Motor neuron (in vitro differentiated cells): ENCODE measurements at regions not wholly inside any gene's neighbourhood (a gene's known extent, or its start where the extent isn't known, plus 50 kb on each side); places are given as distances from the start of the nearest gene placed in this dataset.
A peak's percentile ranks its signal among the peaks of the same experiment; 100 is the strongest.

Source experiments
- ATAC-seq, 8 experiments: fragments of 200-7000 bp; cut with Tn5 transposase; replicated peaks in 6 of 8; 2 replicates each; pipeline ENCODE4 v1.8.0; 2021; ENCODE audit warnings: mild to moderate bottlenecking in 8 of 8, moderate library complexity in 8 of 8
- H3K27ac ChIP-seq, 2 donors: fragments of 250-450 bp; sonication (Bioruptor Pico); 2 replicates each; pipeline ENCODE4 v1.9.0; 2021; ENCODE audit warnings: antibody characterized with exemption in 2 of 2, mild to moderate bottlenecking in 2 of 2, moderate library complexity in 1 of 2
- H3K4me1 ChIP-seq, 2 donors: fragments of 250-450 bp; sonication (Bioruptor Pico); replicated peaks in 1 of 2; 2 replicates each; pipeline ENCODE4 v1.6.1; 2021; ENCODE audit warnings: antibody characterized with exemption in 2 of 2, mild to moderate bottlenecking in 2 of 2, moderate library complexity in 1 of 2
- H3K4me3 ChIP-seq, 5 donors: fragments of 250-450 bp; sonication (Bioruptor Pico); 2 replicates each; pipeline ENCODE4 v1.9.0; 2021; ENCODE audit warnings: antibody characterized with exemption in 5 of 5, mild to moderate bottlenecking in 5 of 5, moderate library complexity in 4 of 5
- WGBS, 10 experiments: fragments of 450-650 bp; shearing (Covaris generic); methylation state at CpG; one replicate each; pipeline ENCODE4 v1.0.0; 2022; 5-methylcytosine and 5-hydroxymethylcytosine counted together
- in situ Hi-C, 9 experiments: fragments of 400-800 bp; cut with MboI; loops; one replicate each; pipeline ENCODE4 v1.15.0; 2021; ENCODE audit warnings: low sequenced_read_pairs in 9 of 9, low pct_unique_long_range_greater_than_20kb in 2 of 9; ENCODE audit not compliant: unreplicated experiment in 9 of 9

- no peak for ATAC-seq
- H3K4me3 ChIP-seq: no peak overlapping the region
- 11 to 100% (median 58%) methylated on average over 1 to 3 of the region's 3 CpGs; no CpG with 5 or more reads in 2 of the 10 experiments for WGBS, 10 experiments
- no peak overlapping the region for H3K27ac ChIP-seq
- peaks cover 3 to 6% of the 10 kb centered on the region in 2 donors for H3K4me1 ChIP-seq
- in situ Hi-C loops: loop anchor here in 1 of 9 experiments (25.0 kb wide), 1 partner anchor 511 kb away; no protein-coding TSS in a partner anchor
These were observed 101.3 kb upstream of the CTNNB1 start for GRCh38 chr3:41097896-41098496.

- ATAC-seq: no peak
- H3K4me1 ChIP-seq: peaks cover 0 to 8% of the 10 kb centered on the region in 2 donors
- 0 to 100% (median 40%) methylated on average over 1 of the region's 1 CpG; no CpG with 5 or more reads in 4 of the 10 experiments for WGBS, 10 experiments
- H3K27ac ChIP-seq: no peak overlapping the region
- in situ Hi-C loops: no loop called here
- H3K4me3 ChIP-seq: no peak overlapping the region
These were observed 98.1 kb upstream of the CTNNB1 start for GRCh38 chr3:41101231-41101630.

- WGBS, 10 experiments: 50 to 100% (median 77%) methylated on average over 3 to 5 of the region's 5 CpGs; no CpG with 5 or more reads in 3 of the 10 experiments
- peak in 3 of 8 experiments; percentile 87 to 99 (median 98) for ATAC-seq
- in situ Hi-C loops: no loop called here
- Histone ChIP-seq H3K4me3 (no peak overlapping the region), H3K4me1 (peaks cover 0 to 8% of the 10 kb centered on the region in 2 donors), H3K27ac (no peak overlapping the region)
These were observed 97.2 kb upstream of the CTNNB1 start for GRCh38 chr3:41102053-41102556.

GRCh38 chr3:41102750-41103149 is 96.6 kb upstream of the CTNNB1 start:
- 25 to 86% (median 71%) methylated on average over 1 to 3 of the region's 3 CpGs; no CpG with 5 or more reads in 2 of the 10 experiments for WGBS, 10 experiments
- no peak overlapping the region for H3K27ac ChIP-seq
- no peak overlapping the region for H3K4me3 ChIP-seq
- no peak for ATAC-seq
- in situ Hi-C loops: no loop called here
- peaks cover 0 to 8% of the 10 kb centered on the region in 2 donors for H3K4me1 ChIP-seq

GRCh38 chr3:41103200-41103599 is 96.1 kb upstream of the CTNNB1 start:
- H3K4me3 ChIP-seq: no peak overlapping the region
- no peak overlapping the region for H3K27ac ChIP-seq
- 33 to 100% (median 90%) methylated on average over 1 to 2 of the region's 2 CpGs; no CpG with 5 or more reads in 4 of the 10 experiments for WGBS, 10 experiments
- no peak for ATAC-seq
- in situ Hi-C loops: no loop called here
- H3K4me1 ChIP-seq: peaks cover 0 to 8% of the 10 kb centered on the region in 2 donors

GRCh38 chr3:41104147-41104546 is 95.2 kb upstream of the CTNNB1 start:
- peak in 5 of 8 experiments; percentile 23 to 69 (median 49) for ATAC-seq
- in situ Hi-C loops: no loop called here

GRCh38 chr3:41106691-41107090 is 92.6 kb upstream of the CTNNB1 start:
- no peak overlapping the region for H3K4me3 ChIP-seq
- no peak for ATAC-seq
- 80 to 100% (median 89%) methylated on average over 2 of the region's 2 CpGs for WGBS, 10 experiments
- no peak overlapping the region for H3K27ac ChIP-seq
- in situ Hi-C loops: no loop called here
- H3K4me1 ChIP-seq: peaks cover 0 to 8% of the 10 kb centered on the region in 2 donors

More at GRCh38 chr3:41104147-41104546, 95.2 kb upstream of the CTNNB1 start:
- H3K27ac ChIP-seq: no peak overlapping the region
- H3K4me1 ChIP-seq: peaks cover 0 to 8% of the 10 kb centered on the region in 2 donors
- 31 to 40% methylated on average over 1 to 2 of the region's 3 CpGs; no CpG with 5 or more reads in 8 of the 10 experiments for WGBS, 10 experiments
- no peak overlapping the region for H3K4me3 ChIP-seq

- WGBS, 10 experiments: 11 to 100% (median 71%) methylated on average over 1 to 2 of the region's 2 CpGs; no CpG with 5 or more reads in 5 of the 10 experiments
- Histone ChIP-seq H3K4me3 (no peak overlapping the region), H3K27ac (no peak overlapping the region), H3K4me1 (no peaks in the 10 kb centered on the region)
- in situ Hi-C loops: no loop called here
- peak in 1 of 8 experiments; percentile 60 for ATAC-seq
These were observed 88.3 kb upstream of the CTNNB1 start for GRCh38 chr3:41111011-41111410.

- WGBS, 10 experiments: 55 to 100% (median 70%) methylated on average over 1 to 2 of the region's 2 CpGs; no CpG with 5 or more reads in 4 of the 10 experiments
- in situ Hi-C loops: no loop called here
- Histone ChIP-seq H3K27ac (no peak overlapping the region), H3K4me1 (peaks cover 4 to 7% of the 10 kb centered on the region in 2 donors), H3K4me3 (no peak overlapping the region)
- no peak for ATAC-seq
These were observed 86.8 kb upstream of the CTNNB1 start for GRCh38 chr3:41112466-41112865.

GRCh38 chr3:41115069-41115468 is 84.2 kb upstream of the CTNNB1 start:
- WGBS, 10 experiments: 74 to 100% (median 89%) methylated on average over 1 to 4 of the region's 4 CpGs
- in situ Hi-C loops: no loop called here
- Histone ChIP-seq H3K4me1 (peaks cover 14 to 24% of the 10 kb centered on the region in 2 donors), H3K4me3 (no peak overlapping the region), H3K27ac (no peak overlapping the region)
- no peak for ATAC-seq

GRCh38 chr3:41116851-41117250 is 82.5 kb upstream of the CTNNB1 start:
- ATAC-seq: no peak
- WGBS, 10 experiments: 0 to 100% (median 76%) methylated on average over 1 to 5 of the region's 8 CpGs; no CpG with 5 or more reads in 3 of the 10 experiments
- in situ Hi-C loops: no loop called here
- no peak overlapping the region for H3K27ac ChIP-seq
- peaks cover 24 to 33% of the 10 kb centered on the region in 2 donors for H3K4me1 ChIP-seq
- H3K4me3 ChIP-seq: no peak overlapping the region

GRCh38 chr3:41117398-41117870 is 81.9 kb upstream of the CTNNB1 start:
- Histone ChIP-seq H3K27ac (no peak overlapping the region), H3K4me3 (no peak overlapping the region), H3K4me1 (peaks cover 24 to 33% of the 10 kb centered on the region in 2 donors)
- in situ Hi-C loops: no loop called here
- WGBS, 10 experiments: 28 to 80% (median 60%) methylated on average over 2 to 10 of the region's 15 CpGs; no CpG with 5 or more reads in 3 of the 10 experiments
- ATAC-seq: peak; percentile 42 to 86 (median 68)
